Ishikawa (cell line): ENCODE measurements at regions not wholly inside any gene's neighbourhood (a gene's known extent, or its start where the extent isn't known, plus 50 kb on each side); places are given as distances from the start of the nearest gene placed in this dataset.

Experiments used
- EP300 ChIP-seq: IDR thresholded peaks from 2 replicates; pipeline ENCODE4 v1.6.1; 2012; ENCODE audit warnings: borderline replicate concordance
- NFIC ChIP-seq: IDR thresholded peaks from 2 replicates; pipeline ENCODE4 v1.6.1; 2012
- RAD21 ChIP-seq: IDR thresholded peaks from 2 replicates; pipeline ENCODE4 v1.6.1; 2012; ENCODE audit warnings: low read depth
- REST ChIP-seq: IDR thresholded peaks from 2 replicates; pipeline ENCODE4 v1.6.1; 2012; ENCODE audit warnings: low read depth, mild to moderate bottlenecking
- TEAD4 ChIP-seq: IDR thresholded peaks from 2 replicates; pipeline ENCODE4 v1.6.1; 2012

DNA sequence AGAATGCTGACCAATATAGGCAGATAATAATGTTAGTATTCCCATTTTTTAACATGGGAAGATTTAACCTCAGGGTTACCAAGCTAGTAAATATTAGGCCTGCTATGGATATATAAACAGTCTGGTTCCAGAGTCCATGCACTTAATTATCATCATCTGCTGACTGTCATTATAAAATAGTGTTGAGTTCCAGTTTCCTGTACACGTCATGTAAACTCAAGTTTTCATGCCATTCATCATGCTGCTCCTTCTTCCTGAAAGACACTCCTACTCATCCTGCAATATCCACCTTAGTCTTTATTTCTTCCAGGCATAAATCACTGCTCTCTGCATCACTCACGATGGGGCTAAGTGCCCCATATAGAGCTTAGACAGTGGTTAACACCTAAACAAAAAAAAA, 420.8 kb upstream of the SPHKAP start:
- no peak for TF ChIP-seq RAD21
- TF ChIP-seq NFIC, result no peak
- TF ChIP-seq EP300, result no peak
- TF ChIP-seq TEAD4, result no peak
- no peak for TF ChIP-seq REST
